ENCODE measurements at regions not wholly inside any gene's neighbourhood (a gene's known extent, or its start where the extent isn't known, plus 50 kb on each side); places are given as distances from the start of the nearest gene placed in this dataset.

DNA sequence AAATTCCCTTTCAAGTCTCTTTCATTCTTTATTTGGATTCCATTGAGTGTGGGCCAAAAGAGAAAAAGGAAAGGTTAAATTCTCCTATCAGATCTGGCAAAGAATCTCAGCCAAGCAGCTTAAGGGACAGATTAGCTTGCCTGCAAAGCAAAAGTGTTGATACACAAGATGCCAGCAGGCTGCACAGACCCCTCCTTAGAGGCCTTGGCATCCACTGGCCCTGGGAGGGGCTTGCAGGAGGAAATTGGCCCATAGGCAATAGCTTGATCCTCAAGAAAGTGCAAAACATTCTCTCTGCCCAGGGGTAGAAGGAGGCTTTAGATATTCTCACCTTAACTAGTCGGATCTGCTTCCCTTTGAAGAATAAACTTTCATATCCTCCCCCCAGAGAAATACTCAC lies 300.4 kb upstream of the CPEB2 start:
- no peak overlapping the region for H2BK15ac ChIP-seq (ENCODE audit: low read depth, low read length)

More for the DNA sequence above, 300.4 kb upstream of the CPEB2 start:
- WGBS (ENCODE audit: extremely low coverage, insufficient read length, low lambda C conversion rate): no CpG with 5 or more reads among the region's 1 CpG
- Histone ChIP-seq H2BK120ac (ENCODE audit: low read depth, low read length, poor library complexity, severe bottlenecking) (no peak overlapping the region), H2BK20ac (ENCODE audit: low read depth, low read length, poor library complexity, severe bottlenecking) (no peak overlapping the region), H3K23me2 (ENCODE audit: insufficient read length, low read depth, low read length, poor library complexity, severe bottlenecking) (no peaks in the 10 kb centered on the region), H3K9me3 (ENCODE audit: control insufficient read depth, low read depth, low read length) (no peaks in the 10 kb centered on the region), H3K4me1 (ENCODE audit: insufficient read depth, low read length) (no peaks in the 10 kb centered on the region), H3K4me2 (ENCODE audit: insufficient read depth, insufficient read length, low read length) (no peak overlapping the region), H4K20me1 (ENCODE audit: control insufficient read depth, insufficient read depth, insufficient read length) (no peaks in the 10 kb centered on the region), H3K4ac (ENCODE audit: low read depth, low read length) (no peak overlapping the region), H3K23ac (ENCODE audit: insufficient read length, low read depth, low read length) (no peak overlapping the region), H4K5ac (ENCODE audit: insufficient read length, low read depth, low read length) (no peak overlapping the region), H2BK5ac (ENCODE audit: insufficient read length, low read length) (no peak overlapping the region), H3K14ac (ENCODE audit: insufficient read depth, low read length) (no peak overlapping the region), H2AFZ (ENCODE audit: low read length) (no peak overlapping the region), H3K56ac (ENCODE audit: insufficient read length, low read depth, low read length) (no peak overlapping the region), H2BK12ac (ENCODE audit: insufficient read length, low read depth, low read length) (no peak overlapping the region), H3T11ph (ENCODE audit: low read length) (no peak overlapping the region), H3K27me3 (ENCODE audit: insufficient read depth, low read length) (no peaks in the 10 kb centered on the region), H3K18ac (ENCODE audit: insufficient read length, low read depth, low read length) (no peak overlapping the region), H4K8ac (replicated peaks; ENCODE audit: insufficient read length, low read depth, low read length) (no peak overlapping the region), H3K27ac (ENCODE audit: insufficient read length, low read depth, low read length) (no peak overlapping the region), H3K79me2 (ENCODE audit: insufficient read depth, low read length) (no peaks in the 10 kb centered on the region), H3K9ac (ENCODE audit: extremely low read depth, insufficient read length, low read length) (no peak overlapping the region), H3K79me1 (ENCODE audit: insufficient read depth, low read depth, low read length, poor library complexity, severe bottlenecking) (no peaks in the 10 kb centered on the region), H2AK5ac (ENCODE audit: insufficient read length, low read length) (no peak overlapping the region), H4K91ac (ENCODE audit: insufficient read length, low read depth, low read length) (no peak overlapping the region)
- Mint-ChIP-seq H3K4me1 (0 out of 4 replicates have a peak, but pooled peaks cover 0 to 2% of the 10 kb centered on the region in 2 experiments), H3K27ac (no peak overlapping the region), H3K9me3 (no peaks in the 10 kb centered on the region), H3K36me3 (ENCODE audit: insufficient read depth in 1 of 3, low read depth in 3 of 3) (no peaks in the 10 kb centered on the region), H3K4me3 (no peak overlapping the region), H3K27me3 (ENCODE audit: low read depth) (no peaks in the 10 kb centered on the region)
- no peak for TF ChIP-seq CTCF (conservative IDR thresholded peaks at IDR 0.05)
- no peak for DNase-seq

Data from H9 (cell line).